Gastroesophageal sphincter (tissue), 3 donors: ENCODE measurements at regions not wholly inside any gene's neighbourhood (a gene's known extent, or its start where the extent isn't known, plus 50 kb on each side); places are given as distances from the start of the nearest gene placed in this dataset.
"Not testable (repeated sequence)": the region's sequence is repeated elsewhere in the genome, so short reads cannot be mapped to it uniquely, and the experiment has no call there.

Source experiments
- CTCF ChIP-seq, 4 experiments: fragments of 200-600 bp in 2 of 4; fragments of 450-650 bp in 2 of 4; sonication (generic) in 1 of 4; IDR thresholded peaks; one replicate each; pipeline ENCODE4 v1.5.1; 2017 to 2019; ENCODE audit warnings: antibody characterized with exemption in 4 of 4, mild to moderate bottlenecking in 2 of 4, moderate library complexity in 2 of 4
- EP300 ChIP-seq: sonication (generic); formaldehyde crosslinking; IDR thresholded peaks from one replicate; pipeline ENCODE4 v1.6.1; 2017; ENCODE audit warnings: antibody characterized with exemption, mild to moderate bottlenecking
- POLR2A ChIP-seq, 2 donors: fragments of 450-650 bp; IDR thresholded peaks; one replicate each; pipeline ENCODE4 v1.6.1; 2017; ENCODE audit warnings: antibody characterized with exemption in 2 of 2, mild to moderate bottlenecking in 2 of 2, moderate library complexity in 1 of 2
- POLR2AphosphoS5 ChIP-seq: sonication (generic); formaldehyde crosslinking; IDR thresholded peaks from one replicate; pipeline ENCODE4 v1.6.1; 2017; ENCODE audit warnings: antibody characterized with exemption

- TF ChIP-seq CTCF (IDR thresholded peaks at IDR 0.05); POLR2A (IDR thresholded peaks at IDR 0.05); POLR2AphosphoS5; EP300: not testable (repeated sequence)
These were observed 482.7 kb downstream of the CNTN3 start for GRCh38 chr3:74131546-74132328.
